ENCODE measurements at regions not wholly inside any gene's neighbourhood (a gene's known extent, or its start where the extent isn't known, plus 50 kb on each side); places are given as distances from the start of the nearest gene placed in this dataset.

DNA sequence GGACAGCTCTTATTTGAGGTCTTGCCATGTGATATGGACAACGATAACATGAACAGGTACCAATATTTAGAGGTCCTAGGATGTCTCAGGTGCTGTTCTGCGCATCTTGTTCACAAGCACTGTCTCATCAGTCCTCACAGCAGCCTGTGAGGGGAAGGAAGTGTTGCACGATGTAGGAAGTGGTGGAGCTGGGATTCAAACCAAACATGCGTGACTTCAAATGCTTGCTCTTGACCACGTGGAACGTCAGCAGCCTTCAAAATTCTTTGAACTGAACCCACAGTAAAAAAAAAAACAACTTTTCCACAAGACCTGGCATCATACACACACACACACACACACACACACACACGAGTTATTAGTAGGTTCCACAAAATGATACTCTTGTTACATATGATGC lies 153.4 kb upstream of the SMAD3 start:
- H3K4me3 ChIP-seq (ENCODE audit: low read depth, low read length): no peak overlapping the region
- no peaks in the 10 kb centered on the region for H3K9me3 ChIP-seq
- no peaks in the 10 kb centered on the region; the same call in 1 of the 2 replicates for H3K4me1 ChIP-seq
- no peak for TF ChIP-seq CTCF (IDR thresholded peaks at IDR 0.05; ENCODE audit: low read depth, low read length)
- no peak for DNase-seq
- H3K27me3 ChIP-seq: no peaks in the 10 kb centered on the region
- no peaks in the 10 kb centered on the region for H3K36me3 ChIP-seq

GRCh38 chr15:66912441-66912840 lies 153.0 kb upstream of the SMAD3 start:
- no peaks in the 10 kb centered on the region; the same call in 1 of the 2 replicates for H3K4me1 ChIP-seq
- no peak overlapping the region for H3K4me3 ChIP-seq (ENCODE audit: low read depth, low read length)
- no peaks in the 10 kb centered on the region for H3K27me3 ChIP-seq
- DNase-seq: no peak
- no peaks in the 10 kb centered on the region for H3K9me3 ChIP-seq
- H3K36me3 ChIP-seq: no peaks in the 10 kb centered on the region
- no peak for TF ChIP-seq CTCF (IDR thresholded peaks at IDR 0.05; ENCODE audit: low read depth, low read length)

DNA sequence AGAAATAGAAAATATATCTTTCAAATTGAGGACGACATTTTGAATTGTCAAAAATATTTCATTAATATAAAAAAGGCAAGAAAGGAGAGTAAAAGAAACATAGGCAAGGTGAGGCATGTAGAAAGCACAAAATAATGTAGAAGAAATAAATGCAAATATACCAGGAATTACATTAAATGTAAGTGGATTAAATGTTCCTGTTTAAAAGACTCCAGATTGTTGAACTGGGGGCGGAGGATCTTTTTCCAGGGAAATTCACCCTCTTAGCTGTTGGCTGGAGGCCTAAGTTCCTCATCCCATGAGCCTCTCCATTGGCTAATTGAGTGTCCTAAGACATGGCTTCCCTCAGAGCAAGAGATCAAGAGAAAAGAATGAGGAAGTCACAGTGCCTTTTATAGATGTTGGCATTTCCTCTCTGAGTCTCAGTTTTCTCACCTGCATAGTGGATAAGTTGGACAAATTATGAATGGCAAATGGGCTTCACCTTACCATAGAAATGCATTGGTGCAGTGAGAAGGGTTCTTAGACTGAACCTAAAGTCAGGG lies 147.4 kb upstream of the SMAD3 start:
- no peak for TF ChIP-seq CTCF (IDR thresholded peaks at IDR 0.05; ENCODE audit: low read depth, low read length)
- Histone ChIP-seq H3K27me3 (no peaks in the 10 kb centered on the region), H3K36me3 (no peaks in the 10 kb centered on the region), H3K4me3 (ENCODE audit: low read depth, low read length) (no peak overlapping the region), H3K4me1 (no peaks in the 10 kb centered on the region), H3K9me3 (peaks cover 4% of the 10 kb centered on the region; the same call in 1 of the 2 replicates)
- no peak for DNase-seq

DNA sequence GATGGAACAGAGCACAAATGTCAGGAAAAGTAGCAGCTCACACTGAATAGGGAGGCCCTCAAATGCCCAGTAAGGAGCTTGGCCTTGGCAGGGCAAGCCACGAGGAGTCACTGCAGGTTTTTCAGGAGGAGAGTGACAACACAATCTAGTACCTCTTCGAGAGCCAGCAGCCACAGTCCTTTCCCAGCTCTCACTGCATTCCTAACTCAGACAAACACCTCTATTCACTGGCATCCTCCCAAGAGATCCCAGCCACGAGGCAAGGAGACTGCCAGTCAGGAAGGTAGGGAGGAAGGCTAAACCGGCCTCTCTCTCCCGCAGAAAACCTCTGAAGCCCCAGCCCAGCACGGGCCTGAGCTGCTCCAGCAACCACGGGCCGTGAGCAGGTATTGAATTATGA lies 146.0 kb upstream of the SMAD3 start:
- Histone ChIP-seq H3K4me1 (no peaks in the 10 kb centered on the region), H3K27me3 (no peaks in the 10 kb centered on the region), H3K9me3 (peaks cover 4% of the 10 kb centered on the region; the same call in 1 of the 2 replicates), H3K4me3 (ENCODE audit: low read depth, low read length) (no peak overlapping the region), H3K36me3 (no peaks in the 10 kb centered on the region)
- DNase-seq: no peak
- no peak for TF ChIP-seq CTCF (IDR thresholded peaks at IDR 0.05; ENCODE audit: low read depth, low read length)

DNA sequence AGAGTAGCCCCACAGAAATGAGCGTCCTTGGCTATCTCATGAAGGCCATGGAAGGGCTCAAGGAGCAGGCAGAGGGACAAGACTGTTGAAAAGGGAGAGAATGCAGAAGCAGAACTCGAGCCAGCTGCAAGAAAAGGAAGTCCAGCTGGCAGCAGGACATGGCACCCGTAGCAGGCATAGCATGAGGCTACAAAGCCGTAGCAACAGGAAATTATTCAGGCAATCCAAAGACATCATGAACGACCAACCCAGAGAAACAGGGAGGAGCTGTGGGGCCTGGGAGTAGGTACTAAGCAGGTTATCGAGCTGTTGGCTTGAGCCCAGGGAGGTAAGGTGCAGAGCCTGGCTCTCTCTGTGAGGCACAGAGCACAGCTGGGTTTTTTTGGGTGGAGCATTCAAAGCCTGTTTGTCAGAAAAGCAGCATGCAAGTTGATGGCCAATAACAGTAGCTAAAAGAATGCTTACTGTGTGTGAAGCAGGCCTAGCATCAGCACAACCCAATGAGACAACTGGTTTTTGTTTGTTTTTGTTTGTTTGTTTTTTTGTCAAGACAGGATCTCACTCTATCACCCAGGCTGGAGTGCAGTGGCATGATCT lies 144.0 kb upstream of the SMAD3 start:
- Histone ChIP-seq H3K4me1 (no peaks in the 10 kb centered on the region), H3K27me3 (no peaks in the 10 kb centered on the region), H3K4me3 (ENCODE audit: low read depth, low read length) (no peak overlapping the region), H3K9me3 (peaks cover 4% of the 10 kb centered on the region; the same call in 1 of the 2 replicates), H3K36me3 (no peaks in the 10 kb centered on the region)
- TF ChIP-seq CTCF (IDR thresholded peaks at IDR 0.05; ENCODE audit: low read depth, low read length): no peak
- DNase-seq: no peak

GRCh38 chr15:66922608-66923007 lies 142.8 kb upstream of the SMAD3 start:
- peaks cover 4% of the 10 kb centered on the region; the same call in 1 of the 2 replicates for H3K9me3 ChIP-seq
- no peaks in the 10 kb centered on the region for H3K36me3 ChIP-seq
- no peak overlapping the region for H3K4me3 ChIP-seq (ENCODE audit: low read depth, low read length)
- no peaks in the 10 kb centered on the region for H3K4me1 ChIP-seq
- no peaks in the 10 kb centered on the region for H3K27me3 ChIP-seq
- no peak for DNase-seq
- TF ChIP-seq CTCF (IDR thresholded peaks at IDR 0.05; ENCODE audit: low read depth, low read length): no peak

Measured in BE2C (cell line).